ENCODE measurements at regions not wholly inside any gene's neighbourhood (a gene's known extent, or its start where the extent isn't known, plus 50 kb on each side); places are given as distances from the start of the nearest gene placed in this dataset.

- TF ChIP-seq MAX (IDR thresholded peaks at IDR 0.05), result no peak
- TF ChIP-seq YY1 (IDR thresholded peaks at IDR 0.05; ENCODE audit: low read depth), result no peak
- TF ChIP-seq ZBTB7A (IDR thresholded peaks at IDR 0.05; ENCODE audit: low read depth), result no peak
- no peak for TF ChIP-seq TCF12 (IDR thresholded peaks at IDR 0.05; ENCODE audit: low read depth)
- TF ChIP-seq REST (IDR thresholded peaks at IDR 0.05; ENCODE audit: low read depth), result no peak
- TF ChIP-seq RAD21 (IDR thresholded peaks at IDR 0.05; ENCODE audit: low read depth), result no peak
- no peak for TF ChIP-seq TAF1 (IDR thresholded peaks at IDR 0.05; ENCODE audit: low read depth)
- TF ChIP-seq EP300 (IDR thresholded peaks at IDR 0.05; ENCODE audit: borderline replicate concordance), result no peak
- TF ChIP-seq FOXM1 (IDR thresholded peaks at IDR 0.05; ENCODE audit: borderline replicate concordance, low read depth), result no peak
- no peak for TF ChIP-seq USF1 (IDR thresholded peaks at IDR 0.05)
These were observed 454.6 kb upstream of the ANKRD30A start for GRCh38 chr10:36670621-36671402.
